ENCODE measurements at regions not wholly inside any gene's neighbourhood (a gene's known extent, or its start where the extent isn't known, plus 50 kb on each side); places are given as distances from the start of the nearest gene placed in this dataset.

- no peak for DNase-seq (ENCODE audit: low read depth, low spot score)
- Histone ChIP-seq H3K4me3 (ENCODE audit: insufficient read length, low read depth) (no peak overlapping the region), H3K4me1 (ENCODE audit: insufficient read depth, insufficient read length) (no peaks in the 10 kb centered on the region), H3K27me3 (ENCODE audit: insufficient read depth, insufficient read length) (no peaks in the 10 kb centered on the region), H3K9ac (ENCODE audit: insufficient read length, low read depth) (no peak overlapping the region), H3K36me3 (ENCODE audit: insufficient read depth, insufficient read length, low read length) (no peaks in the 10 kb centered on the region), H3K9me3 (ENCODE audit: insufficient read depth, low read length) (no peaks in the 10 kb centered on the region)
- no peak for TF ChIP-seq ZNF274 (IDR thresholded peaks at IDR 0.05; ENCODE audit: low read depth, low read length)
- TF ChIP-seq SUZ12 (IDR thresholded peaks at IDR 0.05; ENCODE audit: extremely low read depth, insufficient read depth, insufficient read length): no peak
- TF ChIP-seq YY1 (IDR thresholded peaks at IDR 0.05; ENCODE audit: insufficient read depth, insufficient read length): no peak
Observed at GRCh38 chr16:35171106-35171505, 1711.7 kb downstream of the TP53TG3F start.

GRCh38 chr16:35173295-35173694, 1713.9 kb downstream of the TP53TG3F start:
- no peak for DNase-seq (ENCODE audit: low read depth, low spot score)
- Histone ChIP-seq H3K36me3 (ENCODE audit: insufficient read depth, insufficient read length, low read length) (no peaks in the 10 kb centered on the region), H3K9me3 (ENCODE audit: insufficient read depth, low read length) (no peaks in the 10 kb centered on the region), H3K4me1 (ENCODE audit: insufficient read depth, insufficient read length) (no peaks in the 10 kb centered on the region), H3K4me3 (ENCODE audit: insufficient read length, low read depth) (no peak overlapping the region), H3K9ac (ENCODE audit: insufficient read length, low read depth) (no peak overlapping the region), H3K27me3 (ENCODE audit: insufficient read depth, insufficient read length) (no peaks in the 10 kb centered on the region)
- TF ChIP-seq SUZ12 (IDR thresholded peaks at IDR 0.05; ENCODE audit: extremely low read depth, insufficient read depth, insufficient read length): no peak
- no peak for TF ChIP-seq YY1 (IDR thresholded peaks at IDR 0.05; ENCODE audit: insufficient read depth, insufficient read length)
- no peak for TF ChIP-seq ZNF274 (IDR thresholded peaks at IDR 0.05; ENCODE audit: low read depth, low read length)

- no peak overlapping the region for H3K4me3 ChIP-seq (ENCODE audit: insufficient read length, low read depth)
- TF ChIP-seq YY1 (IDR thresholded peaks at IDR 0.05; ENCODE audit: insufficient read depth, insufficient read length) (no peak), ZNF274 (IDR thresholded peaks at IDR 0.05; ENCODE audit: low read depth, low read length) (no peak), SUZ12 (IDR thresholded peaks at IDR 0.05; ENCODE audit: extremely low read depth, insufficient read depth, insufficient read length) (no peak)
- H3K27me3 ChIP-seq (ENCODE audit: insufficient read depth, insufficient read length): no peaks in the 10 kb centered on the region
- H3K36me3 ChIP-seq (ENCODE audit: insufficient read depth, insufficient read length, low read length): no peaks in the 10 kb centered on the region
- H3K4me1 ChIP-seq (ENCODE audit: insufficient read depth, insufficient read length): no peaks in the 10 kb centered on the region
- H3K9ac ChIP-seq (ENCODE audit: insufficient read length, low read depth): no peak overlapping the region
- DNase-seq (ENCODE audit: low read depth, low spot score): no peak
- no peaks in the 10 kb centered on the region for H3K9me3 ChIP-seq (ENCODE audit: insufficient read depth, low read length)
Observed at GRCh38 chr16:35174016-35174415, 1714.6 kb downstream of the TP53TG3F start.

- H3K4me1 ChIP-seq (ENCODE audit: insufficient read depth, insufficient read length): no peaks in the 10 kb centered on the region
- no peaks in the 10 kb centered on the region for H3K9me3 ChIP-seq (ENCODE audit: insufficient read depth, low read length)
- H3K9ac ChIP-seq (ENCODE audit: insufficient read length, low read depth): no peak overlapping the region
- no peak for DNase-seq (ENCODE audit: low read depth, low spot score)
- TF ChIP-seq SUZ12 (IDR thresholded peaks at IDR 0.05; ENCODE audit: extremely low read depth, insufficient read depth, insufficient read length) (no peak), YY1 (IDR thresholded peaks at IDR 0.05; ENCODE audit: insufficient read depth, insufficient read length) (no peak), ZNF274 (IDR thresholded peaks at IDR 0.05; ENCODE audit: low read depth, low read length) (no peak)
- no peak overlapping the region for H3K4me3 ChIP-seq (ENCODE audit: insufficient read length, low read depth)
- no peaks in the 10 kb centered on the region for H3K36me3 ChIP-seq (ENCODE audit: insufficient read depth, insufficient read length, low read length)
- peaks cover 20% of the 10 kb centered on the region for H3K27me3 ChIP-seq (ENCODE audit: insufficient read depth, insufficient read length)
Observed at GRCh38 chr16:35176449-35176848, 1717.0 kb downstream of the TP53TG3F start.

GRCh38 chr16:35177851-35178250, 1718.4 kb downstream of the TP53TG3F start:
- TF ChIP-seq YY1 (IDR thresholded peaks at IDR 0.05; ENCODE audit: insufficient read depth, insufficient read length) (no peak), SUZ12 (IDR thresholded peaks at IDR 0.05; ENCODE audit: extremely low read depth, insufficient read depth, insufficient read length) (no peak), ZNF274 (IDR thresholded peaks at IDR 0.05; ENCODE audit: low read depth, low read length) (no peak)
- H3K9me3 ChIP-seq (ENCODE audit: insufficient read depth, low read length): no peaks in the 10 kb centered on the region
- H3K27me3 ChIP-seq (ENCODE audit: insufficient read depth, insufficient read length): peaks cover 21% of the 10 kb centered on the region
- DNase-seq (ENCODE audit: low read depth, low spot score): no peak
- no peak overlapping the region for H3K4me3 ChIP-seq (ENCODE audit: insufficient read length, low read depth)
- no peaks in the 10 kb centered on the region for H3K36me3 ChIP-seq (ENCODE audit: insufficient read depth, insufficient read length, low read length)
- no peaks in the 10 kb centered on the region for H3K4me1 ChIP-seq (ENCODE audit: insufficient read depth, insufficient read length)
- H3K9ac ChIP-seq (ENCODE audit: insufficient read length, low read depth): no peak overlapping the region

GRCh38 chr16:35180970-35181369, 1721.6 kb downstream of the TP53TG3F start:
- Histone ChIP-seq H3K4me3 (ENCODE audit: insufficient read length, low read depth) (no peak overlapping the region), H3K9ac (ENCODE audit: insufficient read length, low read depth) (no peak overlapping the region), H3K9me3 (ENCODE audit: insufficient read depth, low read length) (no peaks in the 10 kb centered on the region), H3K27me3 (ENCODE audit: insufficient read depth, insufficient read length) (peaks cover 34% of the 10 kb centered on the region), H3K36me3 (ENCODE audit: insufficient read depth, insufficient read length, low read length) (no peaks in the 10 kb centered on the region), H3K4me1 (ENCODE audit: insufficient read depth, insufficient read length) (no peaks in the 10 kb centered on the region)
- DNase-seq (ENCODE audit: low read depth, low spot score): no peak
- TF ChIP-seq YY1 (IDR thresholded peaks at IDR 0.05; ENCODE audit: insufficient read depth, insufficient read length) (no peak), ZNF274 (IDR thresholded peaks at IDR 0.05; ENCODE audit: low read depth, low read length) (no peak), SUZ12 (IDR thresholded peaks at IDR 0.05; ENCODE audit: extremely low read depth, insufficient read depth, insufficient read length) (no peak)

- Histone ChIP-seq H3K27me3 (ENCODE audit: insufficient read depth, insufficient read length) (peaks cover 34% of the 10 kb centered on the region), H3K9ac (ENCODE audit: insufficient read length, low read depth) (no peak overlapping the region), H3K4me3 (ENCODE audit: insufficient read length, low read depth) (no peak overlapping the region), H3K36me3 (ENCODE audit: insufficient read depth, insufficient read length, low read length) (no peaks in the 10 kb centered on the region), H3K4me1 (ENCODE audit: insufficient read depth, insufficient read length) (no peaks in the 10 kb centered on the region), H3K9me3 (ENCODE audit: insufficient read depth, low read length) (no peaks in the 10 kb centered on the region)
- no peak for TF ChIP-seq SUZ12 (IDR thresholded peaks at IDR 0.05; ENCODE audit: extremely low read depth, insufficient read depth, insufficient read length)
- TF ChIP-seq YY1 (IDR thresholded peaks at IDR 0.05; ENCODE audit: insufficient read depth, insufficient read length): no peak
- TF ChIP-seq ZNF274 (IDR thresholded peaks at IDR 0.05; ENCODE audit: low read depth, low read length): no peak
- no peak for DNase-seq (ENCODE audit: low read depth, low spot score)
Observed at GRCh38 chr16:35181422-35182030, 1722.1 kb downstream of the TP53TG3F start.

Data from NT2/D1 (cell line).